ENCODE measurements at regions not wholly inside any gene's neighbourhood (a gene's known extent, or its start where the extent isn't known, plus 50 kb on each side); places are given as distances from the start of the nearest gene placed in this dataset.
"Not testable (repeated sequence)": the region's sequence is repeated elsewhere in the genome, so short reads cannot be mapped to it uniquely, and the experiment has no call there.

DNA sequence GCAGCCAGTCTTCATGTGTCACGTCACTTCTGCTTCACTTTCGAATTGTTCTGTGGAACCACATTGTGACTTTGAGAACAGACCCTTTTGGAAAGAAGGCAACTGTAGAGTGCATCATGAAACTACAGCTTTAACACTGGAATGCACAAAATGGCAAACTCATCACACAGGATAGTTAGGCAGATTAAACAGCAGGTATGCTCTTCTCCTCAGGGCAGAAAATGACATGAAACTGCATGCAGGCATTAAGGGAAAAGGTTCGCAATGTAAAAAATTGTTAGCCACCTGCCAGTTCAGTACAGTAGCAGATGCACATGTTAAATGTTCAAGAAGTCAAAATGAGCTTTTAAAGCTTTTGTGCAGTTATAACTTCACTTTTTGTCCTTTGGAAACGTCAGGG is 864.6 kb upstream of the IGFBP7 start:
- H3K27me3 ChIP-seq (replicated peaks; ENCODE audit: insufficient read depth), result no peaks in the 10 kb centered on the region
- ATAC-seq (ENCODE audit: insufficient number of reproducible peaks, low FRiP score, low read depth), result no peak
- no peak overlapping the region for H3K27ac ChIP-seq
- no peaks in the 10 kb centered on the region for H3K4me1 ChIP-seq (ENCODE audit: control insufficient read depth in 1 of 2, low read depth in 2 of 2)
- TF ChIP-seq, protein P1, sequence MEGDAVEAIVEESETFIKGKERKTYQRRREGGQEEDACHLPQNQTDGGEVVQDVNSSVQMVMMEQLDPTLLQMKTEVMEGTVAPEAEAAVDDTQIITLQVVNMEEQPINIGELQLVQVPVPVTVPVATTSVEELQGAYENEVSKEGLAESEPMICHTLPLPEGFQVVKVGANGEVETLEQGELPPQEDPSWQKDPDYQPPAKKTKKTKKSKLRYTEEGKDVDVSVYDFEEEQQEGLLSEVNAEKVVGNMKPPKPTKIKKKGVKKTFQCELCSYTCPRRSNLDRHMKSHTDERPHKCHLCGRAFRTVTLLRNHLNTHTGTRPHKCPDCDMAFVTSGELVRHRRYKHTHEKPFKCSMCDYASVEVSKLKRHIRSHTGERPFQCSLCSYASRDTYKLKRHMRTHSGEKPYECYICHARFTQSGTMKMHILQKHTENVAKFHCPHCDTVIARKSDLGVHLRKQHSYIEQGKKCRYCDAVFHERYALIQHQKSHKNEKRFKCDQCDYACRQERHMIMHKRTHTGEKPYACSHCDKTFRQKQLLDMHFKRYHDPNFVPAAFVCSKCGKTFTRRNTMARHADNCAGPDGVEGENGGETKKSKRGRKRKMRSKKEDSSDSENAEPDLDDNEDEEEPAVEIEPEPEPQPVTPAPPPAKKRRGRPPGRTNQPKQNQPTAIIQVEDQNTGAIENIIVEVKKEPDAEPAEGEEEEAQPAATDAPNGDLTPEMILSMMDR (IDR thresholded peaks at IDR 0.05), result no peak
- no peak overlapping the region for H3K4me3 ChIP-seq
- no peaks in the 10 kb centered on the region for H3K9me3 ChIP-seq
- no peak for DNase-seq (ENCODE audit: low spot score)
- no peaks in the 10 kb centered on the region for H3K36me3 ChIP-seq

DNA sequence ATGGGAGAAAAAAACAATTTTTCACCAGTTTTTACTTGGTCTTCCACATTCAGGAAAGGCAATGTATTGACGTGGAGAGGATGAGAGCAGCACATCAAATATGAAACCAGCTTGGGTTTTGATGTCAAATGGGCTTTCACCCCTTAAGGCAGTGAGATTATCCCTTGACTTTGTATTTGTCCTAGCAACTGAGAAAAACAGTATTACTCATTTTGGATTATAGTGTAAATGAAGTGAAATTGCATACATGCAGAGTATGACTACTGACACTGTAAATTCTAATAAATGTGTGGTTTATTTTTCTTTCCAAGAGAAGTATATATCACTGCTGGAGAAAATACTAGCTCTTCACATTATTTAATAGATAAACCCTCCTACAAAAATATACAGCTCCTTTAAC is 863.6 kb upstream of the IGFBP7 start:
- no peak overlapping the region for H3K4me3 ChIP-seq
- DNase-seq (ENCODE audit: low spot score) (no peak), ATAC-seq (ENCODE audit: insufficient number of reproducible peaks, low FRiP score, low read depth) (no peak)
- H3K27me3 ChIP-seq (replicated peaks; ENCODE audit: insufficient read depth), result no peaks in the 10 kb centered on the region
- no peaks in the 10 kb centered on the region for H3K4me1 ChIP-seq (ENCODE audit: control insufficient read depth in 1 of 2, low read depth in 2 of 2)
- H3K9me3 ChIP-seq, result no peaks in the 10 kb centered on the region
- no peak overlapping the region for H3K27ac ChIP-seq
- TF ChIP-seq, protein P1 (IDR thresholded peaks at IDR 0.05), result no peak
- H3K36me3 ChIP-seq, result no peaks in the 10 kb centered on the region

DNA sequence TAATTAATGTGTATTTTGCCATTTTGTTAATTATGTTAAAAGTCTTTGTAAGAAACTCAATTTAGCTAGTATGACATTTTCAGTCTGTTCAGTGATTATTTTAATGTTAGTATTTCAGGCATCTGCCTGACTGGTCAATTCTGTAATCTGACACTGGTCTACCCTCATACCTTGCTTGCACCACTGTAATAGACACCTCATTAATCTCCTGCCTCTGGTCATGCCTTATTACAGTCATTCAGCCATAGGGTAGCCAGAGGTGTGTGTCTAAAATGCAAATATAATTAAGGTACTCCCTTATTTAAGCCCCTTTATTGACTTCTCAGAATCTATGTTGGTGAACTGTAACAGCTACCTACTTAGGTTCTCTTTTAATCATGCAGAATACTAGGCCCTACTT is 861.1 kb upstream of the IGFBP7 start:
- no peak for ATAC-seq (ENCODE audit: insufficient number of reproducible peaks, low FRiP score, low read depth)

DNA sequence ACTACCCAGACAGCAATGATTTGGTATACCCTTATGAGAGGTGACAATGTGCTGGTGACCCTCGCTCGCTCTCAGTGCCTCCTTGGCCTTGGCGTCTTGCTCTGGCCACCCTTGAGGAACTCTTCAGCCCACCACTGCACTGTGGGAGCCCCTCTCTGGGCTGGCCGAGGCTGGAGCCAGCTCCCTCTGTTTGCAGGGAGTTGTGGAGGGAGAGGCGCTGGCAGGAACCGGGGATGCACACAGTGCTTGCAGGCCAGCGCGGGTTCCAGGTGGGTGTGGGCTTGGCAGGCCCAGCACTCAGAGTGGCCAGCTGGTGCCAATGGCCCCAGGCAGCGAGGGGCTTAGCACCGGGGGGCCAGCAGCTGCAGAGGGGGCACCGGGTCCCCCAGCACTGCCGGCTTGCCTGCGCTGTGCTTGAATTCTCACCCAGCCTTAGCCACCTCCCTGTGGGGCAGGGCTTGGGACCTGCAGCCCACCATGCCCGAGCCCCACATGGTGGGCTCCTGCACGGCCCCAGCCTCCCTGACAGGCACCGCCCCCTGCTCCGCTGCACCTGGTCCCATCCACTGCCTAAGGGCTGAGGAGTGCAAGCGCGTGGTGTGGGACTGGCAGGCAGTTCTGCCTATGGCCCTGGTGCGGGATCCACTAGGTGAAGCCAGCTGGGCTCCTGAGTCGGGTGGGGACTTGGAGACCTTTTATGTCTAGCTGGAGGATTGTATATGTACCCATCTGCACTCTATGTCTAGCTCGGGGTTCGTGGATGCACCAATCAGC is 857.0 kb upstream of the IGFBP7 start:
- Histone ChIP-seq H3K4me3 (no peak overlapping the region), H3K27me3 (replicated peaks; ENCODE audit: insufficient read depth) (no peaks in the 10 kb centered on the region), H3K4me1 (ENCODE audit: control insufficient read depth in 1 of 2, low read depth in 2 of 2) (no peaks in the 10 kb centered on the region), H3K9me3 (no peaks in the 10 kb centered on the region), H3K27ac (no peak overlapping the region), H3K36me3 (no peaks in the 10 kb centered on the region)
- TF ChIP-seq, protein P1 (IDR thresholded peaks at IDR 0.05), result no peak
- ATAC-seq (ENCODE audit: insufficient number of reproducible peaks, low FRiP score, low read depth), result no peak
- DNase-seq (ENCODE audit: low spot score), result no peak

More for the DNA sequence above, 861.1 kb upstream of the IGFBP7 start:
- Histone ChIP-seq H3K36me3 (no peaks in the 10 kb centered on the region), H3K4me1 (ENCODE audit: control insufficient read depth in 1 of 2, low read depth in 2 of 2) (no peaks in the 10 kb centered on the region), H3K9me3 (no peaks in the 10 kb centered on the region), H3K4me3 (no peak overlapping the region), H3K27me3 (replicated peaks; ENCODE audit: insufficient read depth) (no peaks in the 10 kb centered on the region), H3K27ac (no peak overlapping the region)
- DNase-seq (ENCODE audit: low spot score), result no peak
- TF ChIP-seq, protein P1 (IDR thresholded peaks at IDR 0.05), result no peak

DNA sequence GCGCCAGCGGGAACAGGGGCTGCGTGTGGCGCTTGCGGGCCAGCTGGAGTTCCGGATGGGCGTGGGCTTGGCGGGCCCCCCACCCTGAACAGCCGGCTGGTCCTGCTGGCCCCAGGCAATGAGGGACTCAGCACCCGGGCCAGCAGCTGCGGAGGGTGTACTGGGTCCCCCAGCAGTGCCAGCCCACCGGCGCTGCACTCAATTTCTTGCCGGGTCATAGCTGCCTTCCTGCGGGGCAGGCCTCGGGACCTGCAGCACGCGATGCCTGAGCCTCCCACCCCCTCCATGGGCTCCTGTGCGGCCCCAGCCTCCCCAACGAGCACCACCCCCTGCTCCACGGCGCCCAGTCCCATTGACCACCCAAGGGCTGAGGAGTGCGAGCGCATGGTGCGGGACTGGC is 855.2 kb upstream of the IGFBP7 start:
- H3K9me3 ChIP-seq; H3K27ac ChIP-seq; H3K27me3 ChIP-seq (replicated peaks; ENCODE audit: insufficient read depth); H3K4me3 ChIP-seq; H3K4me1 ChIP-seq (ENCODE audit: control insufficient read depth in 1 of 2, low read depth in 2 of 2); DNase-seq (ENCODE audit: low spot score); H3K36me3 ChIP-seq; ATAC-seq (ENCODE audit: insufficient number of reproducible peaks, low FRiP score, low read depth): not testable (repeated sequence)

DNA sequence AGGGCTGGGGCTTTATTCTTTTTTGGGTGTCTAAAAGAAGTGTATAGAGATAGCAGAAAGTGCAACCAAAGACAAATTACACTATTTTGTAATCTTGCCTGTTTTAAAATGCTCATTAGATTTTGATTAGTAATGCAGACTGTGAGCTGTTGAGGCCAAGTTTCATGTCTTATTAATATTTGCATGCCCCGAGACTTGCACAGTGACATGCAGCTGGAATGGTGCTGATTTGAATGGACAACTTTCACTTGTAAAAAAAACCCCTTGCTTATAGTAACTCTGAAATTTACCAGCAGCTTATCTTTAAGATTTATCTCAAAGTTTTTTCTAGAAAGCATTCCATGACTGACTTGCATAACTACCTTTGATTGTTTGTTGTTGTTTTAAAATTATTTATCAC is 835.1 kb upstream of the IGFBP7 start:
- no peak overlapping the region for H3K4me3 ChIP-seq
- H3K9me3 ChIP-seq, result no peaks in the 10 kb centered on the region
- no peaks in the 10 kb centered on the region for H3K27me3 ChIP-seq (replicated peaks; ENCODE audit: insufficient read depth)
- H3K27ac ChIP-seq, result no peak overlapping the region
- TF ChIP-seq, protein P1 (IDR thresholded peaks at IDR 0.05), result no peak
- no peak for DNase-seq (ENCODE audit: low spot score)
- H3K36me3 ChIP-seq, result no peaks in the 10 kb centered on the region
- no peak for ATAC-seq (ENCODE audit: insufficient number of reproducible peaks, low FRiP score, low read depth)
- no peaks in the 10 kb centered on the region for H3K4me1 ChIP-seq (ENCODE audit: control insufficient read depth in 1 of 2, low read depth in 2 of 2)

Measured in thoracic aorta (tissue), 2 donors.